Urinary bladder (tissue), 3 donors: ENCODE measurements at regions not wholly inside any gene's neighbourhood (a gene's known extent, or its start where the extent isn't known, plus 50 kb on each side); places are given as distances from the start of the nearest gene placed in this dataset.

Experiments
- DNase-seq: peaks from one replicate; pipeline ENCODE4 v3.0.0-alpha.2; 2015; ENCODE audit errors: extremely low spot score
- H3K27ac ChIP-seq: one replicate; pipeline ENCODE4 v1.5.1; 2013; ENCODE audit warnings: low read depth, mild to moderate bottlenecking, moderate library complexity
- H3K36me3 ChIP-seq: one replicate; pipeline ENCODE4 v1.6.1; 2013; ENCODE audit warnings: mild to moderate bottlenecking, moderate library complexity; ENCODE audit not compliant: insufficient read depth
- H3K4me1 ChIP-seq: one replicate; pipeline ENCODE4 v1.6.1; 2013; ENCODE audit warnings: mild to moderate bottlenecking, moderate library complexity; ENCODE audit not compliant: insufficient read depth
- H3K4me3 ChIP-seq: one replicate; pipeline ENCODE4 v1.5.1; 2013; ENCODE audit warnings: low read depth, low read length
- WGBS: extraction: QIAGEN DNeasy Blood & Tissue Kit; methylation state at CpG from one replicate; pipeline ENCODE4 v1.1.7; 2013; 5-methylcytosine and 5-hydroxymethylcytosine counted together
- donor health status: healthy with polysubstance abuse.
- donor health status: healthy.

DNA sequence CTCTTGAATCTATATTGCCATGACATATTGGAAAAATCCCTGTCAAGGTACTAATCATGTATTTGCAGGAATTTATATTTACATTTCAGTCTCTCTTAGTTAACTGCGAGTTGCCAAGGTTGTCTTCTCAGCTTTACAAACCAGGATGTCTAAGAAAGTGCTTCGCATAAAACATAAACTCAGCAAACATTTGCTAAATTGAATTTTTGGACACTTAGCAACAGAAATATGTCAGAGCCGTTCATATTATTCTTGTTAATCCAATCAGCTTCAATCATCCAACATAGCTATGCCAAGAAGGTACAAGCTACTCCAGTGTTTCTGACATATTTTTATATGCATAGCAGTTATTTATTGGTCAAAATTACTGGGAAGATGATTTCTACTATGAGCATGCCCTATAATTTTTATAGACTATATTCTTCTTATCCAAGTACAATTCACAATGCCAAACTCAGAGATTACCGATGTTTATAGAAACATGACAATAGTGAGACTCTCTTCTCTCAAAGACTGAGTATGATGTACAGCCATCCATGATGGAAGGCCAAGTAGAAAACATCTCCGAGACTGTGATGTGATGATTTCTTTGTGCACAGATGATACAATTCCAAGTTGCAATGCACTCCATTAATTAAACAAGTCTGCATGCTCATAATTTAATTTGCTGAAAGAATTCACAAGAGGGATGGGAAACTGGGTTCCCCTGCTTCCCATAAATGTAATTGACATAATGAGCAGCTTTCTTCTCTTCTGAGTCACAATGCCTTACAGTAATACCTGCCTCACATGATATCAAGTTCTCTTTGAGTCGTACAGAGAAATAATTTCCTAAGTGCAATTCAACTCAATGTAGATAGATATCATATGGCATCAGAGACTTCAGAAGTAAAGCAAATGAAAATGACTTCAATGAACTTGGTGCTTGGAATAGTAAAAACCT lies 776.3 kb downstream of the EFNB2 start:
- Histone ChIP-seq H3K36me3 (no peaks in the 10 kb centered on the region), H3K27ac (no peak overlapping the region), H3K4me3 (no peak overlapping the region), H3K4me1 (no peaks in the 10 kb centered on the region)
- no peak for DNase-seq
- 80% methylated on average over 6 of the region's 6 CpGs for WGBS

DNA sequence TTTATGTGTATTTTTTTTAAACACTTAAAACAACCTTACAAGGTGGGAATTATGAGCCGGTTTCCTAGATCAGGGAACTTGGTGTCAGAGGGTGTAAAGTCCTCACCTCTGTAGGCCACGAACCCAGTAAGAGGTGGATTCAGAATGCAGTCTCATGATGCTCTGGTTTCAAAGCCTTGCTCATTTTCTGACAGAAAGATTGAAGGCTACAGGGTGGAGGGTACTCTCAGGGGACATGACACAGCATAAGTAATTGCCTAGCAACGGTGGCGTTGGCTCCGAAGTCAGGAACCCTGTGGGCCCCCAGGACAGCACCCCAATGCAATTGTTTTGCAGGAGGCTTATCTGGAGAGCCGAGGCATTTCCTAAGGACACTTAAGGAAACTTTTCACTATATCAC lies 794.7 kb downstream of the EFNB2 start:
- DNase-seq: no peak
- WGBS: 65% methylated on average over 6 of the region's 6 CpGs
- no peak overlapping the region for H3K4me3 ChIP-seq
- H3K27ac ChIP-seq: no peak overlapping the region
- no peaks in the 10 kb centered on the region for H3K36me3 ChIP-seq
- no peaks in the 10 kb centered on the region for H3K4me1 ChIP-seq

DNA sequence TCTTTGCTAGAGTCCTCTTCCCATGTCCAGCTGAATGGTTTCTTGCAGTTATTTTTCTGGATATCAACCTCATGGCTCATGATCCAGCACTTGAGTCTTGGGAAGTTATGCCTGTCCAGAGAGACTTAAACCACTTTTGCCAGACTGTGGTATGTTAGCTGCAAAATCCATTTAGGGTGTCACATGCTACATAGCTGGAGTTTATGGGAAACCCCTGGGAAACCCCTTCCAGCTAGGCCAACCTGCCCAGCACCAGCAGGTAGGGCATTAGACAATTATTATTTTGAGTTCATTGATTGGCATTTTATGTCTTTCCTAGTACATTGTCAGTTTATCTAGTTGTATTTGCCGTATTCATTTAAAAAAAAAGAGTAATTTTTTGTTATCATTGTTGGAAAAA lies 797.8 kb downstream of the EFNB2 start:
- no peak overlapping the region for H3K4me3 ChIP-seq
- H3K27ac ChIP-seq: no peak overlapping the region
- H3K4me1 ChIP-seq: no peaks in the 10 kb centered on the region
- WGBS: 95% methylated on average over 1 of the region's 1 CpG
- no peaks in the 10 kb centered on the region for H3K36me3 ChIP-seq
- no peak for DNase-seq

DNA sequence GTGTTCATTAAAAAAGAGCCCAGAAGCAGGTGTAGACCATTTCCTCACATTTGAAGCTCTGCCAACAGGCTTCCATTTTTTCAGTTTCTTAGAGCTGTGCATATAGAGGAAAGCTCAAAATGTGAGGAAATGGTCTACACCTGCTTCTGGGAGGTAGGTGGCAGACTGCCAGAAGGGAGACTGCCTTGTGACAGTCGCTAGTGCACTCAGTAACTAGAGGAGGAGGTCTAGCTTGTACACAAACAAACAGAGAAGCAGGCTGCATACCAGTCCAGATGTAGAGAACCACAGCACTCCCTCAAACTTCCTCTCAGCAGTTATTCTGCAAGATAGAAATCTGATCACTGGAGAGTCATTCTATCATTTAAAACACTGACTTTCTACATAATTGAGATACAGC lies 800.2 kb downstream of the EFNB2 start:
- H3K4me1 ChIP-seq: no peaks in the 10 kb centered on the region
- WGBS: 63% methylated on average over 1 of the region's 1 CpG

DNA sequence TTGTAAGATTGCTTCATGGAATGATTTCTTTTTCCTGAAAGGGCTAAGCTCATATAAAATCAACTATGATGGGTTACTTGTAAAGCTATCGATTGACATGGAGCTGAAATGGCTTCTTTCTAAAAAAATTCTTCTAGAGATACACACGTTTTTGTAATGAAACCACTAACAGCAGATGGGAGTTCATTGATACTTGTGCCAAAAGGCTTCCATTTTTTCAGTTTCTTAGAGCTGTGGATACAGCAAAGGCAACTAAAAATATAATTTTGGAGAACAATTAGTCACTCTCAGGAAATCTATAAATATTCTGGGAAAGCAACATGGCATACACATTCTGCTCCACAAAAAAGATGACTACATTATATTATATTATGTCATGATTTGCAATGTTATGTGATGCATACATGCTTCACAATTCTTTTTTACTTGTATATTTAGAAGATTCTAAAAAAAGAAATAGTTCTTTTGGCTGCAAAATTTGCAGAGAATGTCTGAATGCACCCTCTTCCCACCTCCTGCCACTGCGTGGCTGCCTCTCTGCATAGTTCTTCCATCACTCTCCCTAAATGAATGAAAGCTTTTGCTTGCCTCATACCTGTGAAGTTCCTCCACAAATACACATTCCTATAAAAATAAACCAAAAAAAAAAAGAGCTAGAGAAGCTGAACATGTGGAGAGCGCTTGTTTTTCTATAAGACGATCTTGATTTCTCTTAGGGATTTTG lies 802.5 kb downstream of the EFNB2 start:
- WGBS: 81% methylated on average over 5 of the region's 5 CpGs
- DNase-seq: no peak
- Histone ChIP-seq H3K4me3 (no peak overlapping the region), H3K36me3 (no peaks in the 10 kb centered on the region), H3K4me1 (no peaks in the 10 kb centered on the region), H3K27ac (no peak overlapping the region)

More for the DNA sequence above, 800.2 kb downstream of the EFNB2 start:
- Histone ChIP-seq H3K36me3 (no peaks in the 10 kb centered on the region), H3K4me3 (no peak overlapping the region), H3K27ac (no peak overlapping the region)
- DNase-seq: no peak

DNA sequence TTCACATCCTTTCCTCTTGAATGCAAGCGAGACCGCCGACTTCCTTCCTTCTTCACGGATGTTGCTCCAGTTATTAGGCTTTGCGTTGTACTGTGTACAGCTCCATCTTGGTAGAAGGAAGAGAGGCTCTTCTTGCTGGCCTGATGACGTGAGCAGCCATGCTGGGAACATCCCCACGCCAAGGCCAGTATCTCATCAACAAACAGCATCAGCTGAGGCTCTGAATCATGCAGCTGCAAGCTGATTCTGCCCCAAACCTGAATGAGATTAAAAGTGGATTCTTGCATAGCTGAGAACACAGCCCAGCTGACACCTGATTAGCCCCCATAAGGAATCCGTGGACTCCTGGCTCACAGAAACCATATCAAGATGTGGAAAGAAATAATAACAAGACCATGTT lies 809.6 kb downstream of the EFNB2 start:
- no peak for DNase-seq
- H3K36me3 ChIP-seq: no peaks in the 10 kb centered on the region
- no peak overlapping the region for H3K27ac ChIP-seq
- H3K4me1 ChIP-seq: no peaks in the 10 kb centered on the region
- 91% methylated on average over 8 of the region's 8 CpGs for WGBS
- H3K4me3 ChIP-seq: no peak overlapping the region

DNA sequence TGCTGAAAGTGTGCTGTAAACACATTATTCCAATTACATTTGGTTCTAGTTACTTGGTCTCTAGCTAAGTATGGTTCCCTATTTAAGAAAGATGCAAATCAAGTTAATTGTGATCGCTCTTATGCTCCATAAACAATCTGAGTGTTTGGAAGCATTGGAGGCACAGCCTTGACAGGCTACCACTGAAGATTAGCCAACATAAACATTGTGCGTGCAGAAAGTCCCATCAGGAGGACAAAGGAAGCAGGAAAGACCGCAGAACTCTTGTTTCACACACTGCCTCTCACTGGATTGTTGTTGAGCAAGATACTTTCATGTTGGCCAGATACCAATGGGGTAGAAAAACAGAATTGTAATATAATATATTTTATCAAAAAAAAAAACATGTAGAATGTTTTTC lies 814.4 kb downstream of the EFNB2 start:
- no peaks in the 10 kb centered on the region for H3K4me1 ChIP-seq
- H3K4me3 ChIP-seq: no peak overlapping the region
- no peak overlapping the region for H3K27ac ChIP-seq
- H3K36me3 ChIP-seq: no peaks in the 10 kb centered on the region
- DNase-seq: no peak
- 60% methylated on average over 3 of the region's 3 CpGs for WGBS

DNA sequence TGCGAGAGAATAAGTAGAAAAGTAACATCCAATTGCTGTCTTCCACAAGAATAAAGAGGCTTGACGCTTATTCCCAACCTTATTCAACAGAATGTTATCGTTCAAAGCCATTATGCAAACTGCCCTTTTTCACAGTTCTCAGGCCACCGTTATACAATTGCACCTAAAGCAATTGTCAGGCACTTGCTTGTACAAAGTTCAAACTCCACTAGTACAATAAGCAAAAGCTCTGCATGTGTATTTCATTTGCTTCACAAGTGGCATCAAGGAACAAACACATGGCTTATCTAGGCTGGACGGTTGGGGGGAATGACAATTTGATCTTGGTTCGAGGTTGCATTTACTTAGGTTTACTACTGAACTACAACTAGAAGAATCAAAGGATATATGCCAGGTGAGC lies 815.6 kb downstream of the EFNB2 start:
- no peak for DNase-seq
- no peaks in the 10 kb centered on the region for H3K4me1 ChIP-seq
- no peak overlapping the region for H3K27ac ChIP-seq
- H3K4me3 ChIP-seq: no peak overlapping the region
- WGBS: 81% methylated on average over 6 of the region's 6 CpGs
- H3K36me3 ChIP-seq: no peaks in the 10 kb centered on the region

DNA sequence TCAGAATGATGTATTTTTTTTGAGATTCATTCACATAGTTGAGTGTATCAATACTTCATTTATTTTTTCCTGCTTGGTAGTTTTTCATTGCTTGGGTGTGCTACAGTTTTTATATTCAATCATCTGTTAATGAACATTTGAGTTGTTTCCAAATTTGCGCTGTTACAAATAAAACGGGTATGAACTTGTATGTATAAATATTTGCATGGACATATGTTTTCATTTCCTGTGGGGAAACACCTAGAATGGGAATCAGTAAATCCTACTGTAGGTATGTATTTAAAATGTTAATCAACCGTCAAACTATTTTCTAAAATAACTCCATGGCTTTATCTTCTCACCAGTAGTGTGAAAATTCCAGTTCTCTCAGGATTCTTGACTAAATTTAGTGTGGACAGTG lies 826.3 kb downstream of the EFNB2 start:
- DNase-seq: no peak
- Histone ChIP-seq H3K4me3 (no peak overlapping the region), H3K36me3 (no peaks in the 10 kb centered on the region), H3K4me1 (no peaks in the 10 kb centered on the region), H3K27ac (no peak overlapping the region)
- 83% methylated on average over 3 of the region's 3 CpGs for WGBS

DNA sequence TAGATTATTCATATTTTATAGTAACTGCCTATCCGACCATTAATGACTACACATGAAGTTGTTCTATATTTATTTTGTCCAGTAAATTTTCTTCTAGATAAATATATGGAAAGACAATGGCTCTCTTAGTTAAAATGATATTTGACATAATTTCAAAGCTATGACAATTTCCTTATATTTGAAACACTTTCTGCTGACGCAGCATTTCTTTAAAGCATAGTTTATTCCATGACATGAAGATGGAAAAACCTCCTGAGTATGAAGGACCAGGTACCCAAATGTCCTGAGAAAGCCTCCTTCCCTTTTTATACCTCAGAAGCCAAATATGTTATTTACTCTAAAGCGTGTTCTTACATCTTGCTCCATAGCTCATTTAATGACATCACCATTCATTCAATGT lies 831.6 kb downstream of the EFNB2 start:
- 94% methylated on average over 3 of the region's 3 CpGs for WGBS
- H3K4me1 ChIP-seq: no peaks in the 10 kb centered on the region
- no peak for DNase-seq
- no peak overlapping the region for H3K27ac ChIP-seq
- H3K4me3 ChIP-seq: no peak overlapping the region
- H3K36me3 ChIP-seq: no peaks in the 10 kb centered on the region

DNA sequence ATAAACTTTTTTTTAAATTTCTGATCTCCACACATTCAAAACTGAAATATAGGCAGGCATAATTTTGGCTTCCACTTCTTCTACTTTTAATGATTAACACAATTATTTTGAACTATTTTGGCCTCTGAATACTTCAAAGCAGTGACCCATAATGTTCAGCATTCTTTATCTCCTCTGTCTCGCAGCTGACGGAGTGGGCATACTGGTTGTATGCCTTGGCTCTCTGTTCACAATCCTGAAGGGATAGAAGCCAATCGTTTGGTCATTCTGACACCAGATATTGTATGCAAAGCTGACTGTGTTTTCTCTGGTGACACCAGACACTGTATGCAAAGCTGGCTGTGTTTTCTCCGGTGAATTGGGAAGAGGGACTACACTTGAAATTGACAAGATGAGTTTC lies 833.0 kb downstream of the EFNB2 start:
- 59% methylated on average over 4 of the region's 4 CpGs for WGBS

DNA sequence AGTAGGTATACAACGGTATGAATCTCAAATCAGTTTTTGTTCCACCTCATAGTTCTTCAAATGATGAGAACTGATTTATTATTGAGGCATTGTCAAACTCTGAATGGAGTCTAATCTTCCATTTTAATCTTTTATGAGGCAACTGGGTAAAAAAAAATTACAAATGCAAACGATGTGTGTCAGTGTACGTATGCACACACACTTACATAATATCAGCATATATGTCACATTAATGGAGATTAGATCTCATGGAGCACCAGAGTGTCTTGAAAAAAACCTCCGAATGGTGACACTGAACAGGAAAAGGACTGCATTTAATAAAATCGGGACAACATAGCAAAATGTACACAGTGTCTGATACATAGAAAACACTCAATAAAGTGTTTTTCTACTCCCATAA lies 842.7 kb downstream of the EFNB2 start:
- 72% methylated on average over 5 of the region's 5 CpGs for WGBS
- H3K36me3 ChIP-seq: no peaks in the 10 kb centered on the region
- DNase-seq: no peak
- no peak overlapping the region for H3K27ac ChIP-seq
- H3K4me3 ChIP-seq: no peak overlapping the region
- H3K4me1 ChIP-seq: no peaks in the 10 kb centered on the region

More for the DNA sequence above, 833.0 kb downstream of the EFNB2 start:
- H3K27ac ChIP-seq: no peak overlapping the region
- H3K36me3 ChIP-seq: no peaks in the 10 kb centered on the region
- H3K4me1 ChIP-seq: no peaks in the 10 kb centered on the region
- DNase-seq: no peak
- no peak overlapping the region for H3K4me3 ChIP-seq

DNA sequence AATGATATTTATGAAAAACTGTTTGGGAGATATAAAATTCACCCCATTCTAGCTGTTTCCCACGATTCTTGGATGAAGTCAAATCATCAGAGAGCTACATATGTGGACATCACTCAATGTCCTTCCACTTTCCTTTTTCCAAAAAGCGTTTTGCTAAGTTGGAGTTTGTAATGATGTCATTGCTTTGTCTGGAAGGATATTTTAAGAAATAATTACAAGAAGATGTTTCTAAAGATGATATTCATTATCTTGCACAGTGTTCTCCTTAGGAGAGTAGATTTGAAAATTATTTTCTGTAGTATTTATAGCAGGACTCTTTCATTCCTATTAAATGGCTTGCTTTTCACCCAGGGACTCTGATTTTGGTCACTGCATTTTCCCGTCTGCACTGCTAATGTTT lies 851.2 kb downstream of the EFNB2 start:
- Histone ChIP-seq H3K4me1 (no peaks in the 10 kb centered on the region), H3K36me3 (no peaks in the 10 kb centered on the region), H3K4me3 (no peak overlapping the region), H3K27ac (no peak overlapping the region)
- DNase-seq: no peak
- WGBS: 85% methylated on average over 3 of the region's 3 CpGs

DNA sequence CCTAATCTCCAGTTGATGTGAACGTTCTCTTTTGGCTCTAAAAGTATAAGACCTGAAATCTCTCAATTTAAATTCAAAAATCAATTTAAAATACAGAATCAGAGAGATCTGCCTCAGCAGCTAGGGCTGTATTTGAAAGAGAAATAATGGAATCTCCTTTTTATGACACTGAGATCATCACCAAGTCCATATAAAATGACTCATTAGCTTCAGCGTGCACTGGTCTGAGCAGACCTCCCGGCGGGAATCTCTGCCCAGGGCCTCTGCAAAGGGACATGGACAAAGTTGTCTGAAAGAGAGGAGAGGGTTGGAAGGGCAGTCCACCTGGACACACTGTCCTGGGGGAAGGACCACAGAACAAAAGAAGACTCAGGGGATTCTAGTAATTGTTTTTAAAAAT lies 855.6 kb downstream of the EFNB2 start:
- Histone ChIP-seq H3K4me3 (no peak overlapping the region), H3K27ac (no peak overlapping the region), H3K4me1 (no peaks in the 10 kb centered on the region), H3K36me3 (no peaks in the 10 kb centered on the region)
- no peak for DNase-seq
- WGBS: 59% methylated on average over 4 of the region's 4 CpGs
